Lower lobe of right lung (tissue), 2 donors: ENCODE measurements at regions not wholly inside any gene's neighbourhood (a gene's known extent, or its start where the extent isn't known, plus 50 kb on each side); places are given as distances from the start of the nearest gene placed in this dataset.

Experiments used
- ATAC-seq, 2 donors: fragments of 200-7000 bp; cut with Tn5 transposase; one replicate each; pipeline ENCODE4 v1.9.1; 2020 to 2022; ENCODE audit warnings: mild to moderate bottlenecking in 2 of 2, moderate library complexity in 2 of 2
- DNase-seq: peaks from one replicate; pipeline ENCODE4 v3.0.0-alpha.2; 2020
- H3K27ac ChIP-seq: fragments of 200-600 bp; one replicate; pipeline ENCODE4 v1.8.0; 2022
- H3K27me3 ChIP-seq: fragments of 200-600 bp; one replicate; pipeline ENCODE4 v1.8.0; 2022; ENCODE audit warnings: low read depth
- H3K36me3 ChIP-seq: fragments of 200-600 bp; one replicate; pipeline ENCODE4 v1.8.0; 2022; ENCODE audit warnings: mild to moderate bottlenecking
- H3K4me1 ChIP-seq: fragments of 200-600 bp; one replicate; pipeline ENCODE4 v1.8.0; 2022
- H3K4me3 ChIP-seq: fragments of 200-600 bp; one replicate; pipeline ENCODE4 v1.8.0; 2022; ENCODE audit warnings: mild to moderate bottlenecking
- H3K9me3 ChIP-seq: fragments of 200-600 bp; one replicate; pipeline ENCODE4 v1.8.0; 2022
- CTCF ChIP-seq: fragments of 200-600 bp; IDR thresholded peaks from one replicate; pipeline ENCODE4 v1.8.0; 2022; ENCODE audit warnings: antibody characterized with exemption, mild to moderate bottlenecking
- intact Hi-C: fragments of 100-400 bp; cut with DNase I; formaldehyde crosslinking; loops from one replicate; pipeline ENCODE4 v1.11.0; 2022
- donor health status: DM: no; HTN: yes; CAD: no; lungs with severe emphysema.

GRCh38 chr2:177078416-177078815 lies 134.2 kb upstream of the HNRNPA3 start:
- intact Hi-C loops: no loop called here
- ATAC-seq: peak; percentile 87 to 95
- TF ChIP-seq CTCF: no peak
- H3K4me1 ChIP-seq: no peaks in the 10 kb centered on the region
- peak; percentile 75 for DNase-seq
- H3K36me3 ChIP-seq: no peaks in the 10 kb centered on the region
- H3K4me3 ChIP-seq: no peak overlapping the region
- no peaks in the 10 kb centered on the region for H3K27me3 ChIP-seq
- no peaks in the 10 kb centered on the region for H3K9me3 ChIP-seq
- no peak overlapping the region for H3K27ac ChIP-seq

GRCh38 chr2:177078855-177079254 lies 133.7 kb upstream of the HNRNPA3 start:
- H3K9me3 ChIP-seq: no peaks in the 10 kb centered on the region
- DNase-seq: no peak
- ATAC-seq: peak in 1 of 2 donors; percentile 13

GRCh38 chr2:177080746-177081284 lies 131.8 kb upstream of the HNRNPA3 start:
- intact Hi-C loops: no loop called here

More at GRCh38 chr2:177078855-177079254, 133.7 kb upstream of the HNRNPA3 start:
- intact Hi-C loops: no loop called here
- Histone ChIP-seq H3K4me3 (no peak overlapping the region), H3K27me3 (no peaks in the 10 kb centered on the region), H3K27ac (no peak overlapping the region), H3K36me3 (no peaks in the 10 kb centered on the region), H3K4me1 (no peaks in the 10 kb centered on the region)
- TF ChIP-seq CTCF: no peak

GRCh38 chr2:177084607-177085006 lies 128.0 kb upstream of the HNRNPA3 start:
- no peaks in the 10 kb centered on the region for H3K9me3 ChIP-seq
- intact Hi-C loops: no loop called here
- no peak for DNase-seq
- TF ChIP-seq CTCF: no peak
- no peak overlapping the region for H3K27ac ChIP-seq
- no peak overlapping the region for H3K4me3 ChIP-seq
- no peaks in the 10 kb centered on the region for H3K4me1 ChIP-seq
- H3K27me3 ChIP-seq: no peaks in the 10 kb centered on the region
- ATAC-seq: no peak
- no peaks in the 10 kb centered on the region for H3K36me3 ChIP-seq

More at GRCh38 chr2:177080746-177081284, 131.8 kb upstream of the HNRNPA3 start:
- Histone ChIP-seq H3K27ac (no peak overlapping the region), H3K9me3 (no peaks in the 10 kb centered on the region), H3K4me1 (no peaks in the 10 kb centered on the region), H3K27me3 (no peaks in the 10 kb centered on the region), H3K4me3 (no peak overlapping the region), H3K36me3 (no peaks in the 10 kb centered on the region)
- TF ChIP-seq CTCF: no peak
- no peak for DNase-seq
- no peak for ATAC-seq

- ATAC-seq (no peak), DNase-seq (no peak)
- Histone ChIP-seq H3K27me3 (no peaks in the 10 kb centered on the region), H3K4me3 (no peak overlapping the region), H3K36me3 (no peaks in the 10 kb centered on the region), H3K27ac (no peak overlapping the region), H3K4me1 (no peaks in the 10 kb centered on the region), H3K9me3 (no peaks in the 10 kb centered on the region)
- intact Hi-C loops: no loop called here
- TF ChIP-seq CTCF: no peak
These were observed 124.1 kb upstream of the HNRNPA3 start for GRCh38 chr2:177088529-177088928.
